H1 (cell line): ENCODE measurements at regions not wholly inside any gene's neighbourhood (a gene's known extent, or its start where the extent isn't known, plus 50 kb on each side); places are given as distances from the start of the nearest gene placed in this dataset.

ENCODE experiments used
- CHD1 ChIP-seq: IDR thresholded peaks from 2 replicates; pipeline ENCODE4 v1.6.1; 2012; ENCODE audit warnings: low read depth, low read length, improper control_type of control experiment
- GABPA ChIP-seq: IDR thresholded peaks from 2 replicates; pipeline ENCODE4 v1.6.1; 2011; ENCODE audit warnings: mild to moderate bottlenecking, low read length, moderate library complexity, borderline replicate concordance; ENCODE audit not compliant: insufficient read depth
- JUND ChIP-seq: IDR thresholded peaks from 2 replicates; pipeline ENCODE4 v1.6.1; 2011; ENCODE audit warnings: mild to moderate bottlenecking, improper control_type of control experiment, low read length
- MAFK ChIP-seq: IDR thresholded peaks from 2 replicates; pipeline ENCODE4 v1.6.1; 2012; ENCODE audit warnings: low read depth, mild to moderate bottlenecking, improper control_type of control experiment, low read length
- POU5F1 ChIP-seq: IDR thresholded peaks from 2 replicates; pipeline ENCODE4 v1.6.1; 2011; ENCODE audit warnings: low read depth, mild to moderate bottlenecking, low read length, moderate library complexity
- SIN3A ChIP-seq, 2 experiments: IDR thresholded peaks in 1 of 2; conservative IDR thresholded peaks in 1 of 2; 2 replicates each; pipeline ENCODE4 v1.6.1; 2011 to 2012; ENCODE audit warnings: low read length in 2 of 2, improper control_type of control experiment in 1 of 2, low read depth in 1 of 2, mild to moderate bottlenecking in 1 of 2
- SP4 ChIP-seq: IDR thresholded peaks from 2 replicates; pipeline ENCODE4 v1.6.1; 2012; ENCODE audit warnings: low read length, inconsistent platforms
- TF ChIP-seq, protein P1 (sequence below): fragments of 300-600 bp; sonication (generic); IDR thresholded peaks from 2 replicates; pipeline ENCODE4 v1.7.1; 2012; ENCODE audit warnings: low read length, moderate library complexity, mild to moderate bottlenecking, inconsistent platforms; ENCODE audit not compliant: insufficient replicate concordance

DNA sequence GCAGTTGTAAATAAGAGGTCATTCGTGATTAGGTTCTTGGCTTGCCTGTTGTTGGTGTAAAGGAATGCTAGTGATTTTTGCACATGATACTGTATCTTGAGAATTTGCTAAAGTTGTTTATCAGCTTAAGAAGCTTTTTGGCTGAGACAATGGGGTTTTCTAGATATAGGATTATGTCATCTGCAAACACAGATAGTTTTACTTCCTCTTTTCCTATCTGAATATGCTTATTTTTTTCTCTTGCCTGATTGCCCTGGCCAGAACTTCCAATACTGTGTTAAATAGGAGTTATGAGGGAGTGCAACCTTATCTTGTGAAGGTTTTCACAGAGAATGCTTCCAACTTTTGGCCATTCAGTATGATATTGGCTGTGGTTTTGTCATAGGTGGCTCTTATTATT is 576.1 kb upstream of the RGS18 start (continued):
- TF ChIP-seq, protein P1, sequence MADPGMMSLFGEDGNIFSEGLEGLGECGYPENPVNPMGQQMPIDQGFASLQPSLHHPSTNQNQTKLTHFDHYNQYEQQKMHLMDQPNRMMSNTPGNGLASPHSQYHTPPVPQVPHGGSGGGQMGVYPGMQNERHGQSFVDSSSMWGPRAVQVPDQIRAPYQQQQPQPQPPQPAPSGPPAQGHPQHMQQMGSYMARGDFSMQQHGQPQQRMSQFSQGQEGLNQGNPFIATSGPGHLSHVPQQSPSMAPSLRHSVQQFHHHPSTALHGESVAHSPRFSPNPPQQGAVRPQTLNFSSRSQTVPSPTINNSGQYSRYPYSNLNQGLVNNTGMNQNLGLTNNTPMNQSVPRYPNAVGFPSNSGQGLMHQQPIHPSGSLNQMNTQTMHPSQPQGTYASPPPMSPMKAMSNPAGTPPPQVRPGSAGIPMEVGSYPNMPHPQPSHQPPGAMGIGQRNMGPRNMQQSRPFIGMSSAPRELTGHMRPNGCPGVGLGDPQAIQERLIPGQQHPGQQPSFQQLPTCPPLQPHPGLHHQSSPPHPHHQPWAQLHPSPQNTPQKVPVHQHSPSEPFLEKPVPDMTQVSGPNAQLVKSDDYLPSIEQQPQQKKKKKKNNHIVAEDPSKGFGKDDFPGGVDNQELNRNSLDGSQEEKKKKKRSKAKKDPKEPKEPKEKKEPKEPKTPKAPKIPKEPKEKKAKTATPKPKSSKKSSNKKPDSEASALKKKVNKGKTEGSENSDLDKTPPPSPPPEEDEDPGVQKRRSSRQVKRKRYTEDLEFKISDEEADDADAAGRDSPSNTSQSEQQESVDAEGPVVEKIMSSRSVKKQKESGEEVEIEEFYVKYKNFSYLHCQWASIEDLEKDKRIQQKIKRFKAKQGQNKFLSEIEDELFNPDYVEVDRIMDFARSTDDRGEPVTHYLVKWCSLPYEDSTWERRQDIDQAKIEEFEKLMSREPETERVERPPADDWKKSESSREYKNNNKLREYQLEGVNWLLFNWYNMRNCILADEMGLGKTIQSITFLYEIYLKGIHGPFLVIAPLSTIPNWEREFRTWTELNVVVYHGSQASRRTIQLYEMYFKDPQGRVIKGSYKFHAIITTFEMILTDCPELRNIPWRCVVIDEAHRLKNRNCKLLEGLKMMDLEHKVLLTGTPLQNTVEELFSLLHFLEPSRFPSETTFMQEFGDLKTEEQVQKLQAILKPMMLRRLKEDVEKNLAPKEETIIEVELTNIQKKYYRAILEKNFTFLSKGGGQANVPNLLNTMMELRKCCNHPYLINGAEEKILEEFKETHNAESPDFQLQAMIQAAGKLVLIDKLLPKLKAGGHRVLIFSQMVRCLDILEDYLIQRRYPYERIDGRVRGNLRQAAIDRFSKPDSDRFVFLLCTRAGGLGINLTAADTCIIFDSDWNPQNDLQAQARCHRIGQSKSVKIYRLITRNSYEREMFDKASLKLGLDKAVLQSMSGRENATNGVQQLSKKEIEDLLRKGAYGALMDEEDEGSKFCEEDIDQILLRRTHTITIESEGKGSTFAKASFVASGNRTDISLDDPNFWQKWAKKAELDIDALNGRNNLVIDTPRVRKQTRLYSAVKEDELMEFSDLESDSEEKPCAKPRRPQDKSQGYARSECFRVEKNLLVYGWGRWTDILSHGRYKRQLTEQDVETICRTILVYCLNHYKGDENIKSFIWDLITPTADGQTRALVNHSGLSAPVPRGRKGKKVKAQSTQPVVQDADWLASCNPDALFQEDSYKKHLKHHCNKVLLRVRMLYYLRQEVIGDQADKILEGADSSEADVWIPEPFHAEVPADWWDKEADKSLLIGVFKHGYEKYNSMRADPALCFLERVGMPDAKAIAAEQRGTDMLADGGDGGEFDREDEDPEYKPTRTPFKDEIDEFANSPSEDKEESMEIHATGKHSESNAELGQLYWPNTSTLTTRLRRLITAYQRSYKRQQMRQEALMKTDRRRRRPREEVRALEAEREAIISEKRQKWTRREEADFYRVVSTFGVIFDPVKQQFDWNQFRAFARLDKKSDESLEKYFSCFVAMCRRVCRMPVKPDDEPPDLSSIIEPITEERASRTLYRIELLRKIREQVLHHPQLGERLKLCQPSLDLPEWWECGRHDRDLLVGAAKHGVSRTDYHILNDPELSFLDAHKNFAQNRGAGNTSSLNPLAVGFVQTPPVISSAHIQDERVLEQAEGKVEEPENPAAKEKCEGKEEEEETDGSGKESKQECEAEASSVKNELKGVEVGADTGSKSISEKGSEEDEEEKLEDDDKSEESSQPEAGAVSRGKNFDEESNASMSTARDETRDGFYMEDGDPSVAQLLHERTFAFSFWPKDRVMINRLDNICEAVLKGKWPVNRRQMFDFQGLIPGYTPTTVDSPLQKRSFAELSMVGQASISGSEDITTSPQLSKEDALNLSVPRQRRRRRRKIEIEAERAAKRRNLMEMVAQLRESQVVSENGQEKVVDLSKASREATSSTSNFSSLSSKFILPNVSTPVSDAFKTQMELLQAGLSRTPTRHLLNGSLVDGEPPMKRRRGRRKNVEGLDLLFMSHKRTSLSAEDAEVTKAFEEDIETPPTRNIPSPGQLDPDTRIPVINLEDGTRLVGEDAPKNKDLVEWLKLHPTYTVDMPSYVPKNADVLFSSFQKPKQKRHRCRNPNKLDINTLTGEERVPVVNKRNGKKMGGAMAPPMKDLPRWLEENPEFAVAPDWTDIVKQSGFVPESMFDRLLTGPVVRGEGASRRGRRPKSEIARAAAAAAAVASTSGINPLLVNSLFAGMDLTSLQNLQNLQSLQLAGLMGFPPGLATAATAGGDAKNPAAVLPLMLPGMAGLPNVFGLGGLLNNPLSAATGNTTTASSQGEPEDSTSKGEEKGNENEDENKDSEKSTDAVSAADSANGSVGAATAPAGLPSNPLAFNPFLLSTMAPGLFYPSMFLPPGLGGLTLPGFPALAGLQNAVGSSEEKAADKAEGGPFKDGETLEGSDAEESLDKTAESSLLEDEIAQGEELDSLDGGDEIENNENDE = no peak
- no peak for TF ChIP-seq JUND
- TF ChIP-seq MAFK = no peak
- TF ChIP-seq SIN3A (conservative IDR thresholded peaks at IDR 0.05 in 1 of 2, IDR thresholded peaks at IDR 0.05 in 1 of 2; ENCODE audit: low read depth in 1 of 2, low read length in 2 of 2) = no peak
- TF ChIP-seq POU5F1 = no peak
- TF ChIP-seq GABPA = no peak
- TF ChIP-seq CHD1 = no peak
- no peak for TF ChIP-seq SP4
